Trophoblast cell (in vitro differentiated cells and primary cell): ENCODE measurements at regions not wholly inside any gene's neighbourhood (a gene's known extent, or its start where the extent isn't known, plus 50 kb on each side); places are given as distances from the start of the nearest gene placed in this dataset.

Source experiments
- DNase-seq, 2 donors: peaks; one replicate each; pipeline ENCODE4 v3.0.0-alpha.2; 2016
- H2AFZ ChIP-seq: 2 replicates; pipeline ENCODE4 v1.6.1; 2013; ENCODE audit warnings: low read length, moderate library complexity, mild to moderate bottlenecking; ENCODE audit not compliant: insufficient read depth, poor library complexity
- H2AK5ac ChIP-seq: 2 replicates; pipeline ENCODE4 v1.6.1; 2013; ENCODE audit warnings: mild to moderate bottlenecking, low read length
- H2BK120ac ChIP-seq: 2 replicates; pipeline ENCODE4 v1.6.1; 2013; ENCODE audit warnings: low read length, mild to moderate bottlenecking, moderate library complexity; ENCODE audit not compliant: insufficient read depth, poor library complexity
- H2BK12ac ChIP-seq: 2 replicates; pipeline ENCODE4 v1.6.1; 2013; ENCODE audit warnings: mild to moderate bottlenecking, low read length, moderate library complexity
- H2BK5ac ChIP-seq: 2 replicates; pipeline ENCODE4 v1.6.1; 2013; ENCODE audit warnings: low read length, low read depth, moderate library complexity, mild to moderate bottlenecking; ENCODE audit not compliant: poor library complexity
- H3K14ac ChIP-seq: 2 replicates; pipeline ENCODE4 v1.6.1; 2013; ENCODE audit warnings: mild to moderate bottlenecking, low read length
- H3K18ac ChIP-seq: 2 replicates; pipeline ENCODE4 v1.6.1; 2013; ENCODE audit warnings: mild to moderate bottlenecking, low read length
- H3K23ac ChIP-seq: 2 replicates; pipeline ENCODE4 v1.6.1; 2013; ENCODE audit warnings: low read length
- H3K27ac ChIP-seq: 2 replicates; pipeline ENCODE4 v1.5.1; 2013; ENCODE audit warnings: low read depth, mild to moderate bottlenecking, inconsistent platforms, low read length, moderate library complexity
- H3K27me3 ChIP-seq: 2 replicates; pipeline ENCODE4 v1.6.1; 2013; ENCODE audit warnings: inconsistent platforms, mild to moderate bottlenecking, low read length, moderate library complexity; ENCODE audit not compliant: insufficient read depth
- H3K36me3 ChIP-seq, 2 experiments: 1 replicate in 1 of 2; 2 replicates in 1 of 2; pipeline ENCODE4 v1.6.1; 2013; ENCODE audit warnings: low read length in 2 of 2, mild to moderate bottlenecking in 2 of 2, moderate library complexity in 1 of 2; ENCODE audit not compliant: insufficient read depth in 2 of 2, control insufficient read depth in 1 of 2
- H3K4ac ChIP-seq: 2 replicates; pipeline ENCODE4 v1.6.1; 2013; ENCODE audit warnings: low read depth, mild to moderate bottlenecking, low read length, moderate library complexity
- H3K4me1 ChIP-seq, 2 experiments: 1 replicate in 1 of 2; 2 replicates in 1 of 2; pipeline ENCODE4 v1.6.1; 2013; ENCODE audit warnings: low read length in 2 of 2, mild to moderate bottlenecking in 2 of 2, moderate library complexity in 1 of 2; ENCODE audit not compliant: insufficient read depth in 2 of 2, control insufficient read depth in 1 of 2
- H3K4me2 ChIP-seq: 2 replicates; pipeline ENCODE4 v1.6.1; 2013; ENCODE audit warnings: inconsistent platforms, mild to moderate bottlenecking, low read length, moderate library complexity
- H3K4me3 ChIP-seq: 2 replicates; pipeline ENCODE4 v1.5.1; 2013; ENCODE audit warnings: mild to moderate bottlenecking, low read depth, low read length, inconsistent platforms
- H3K79me1 ChIP-seq: one replicate; pipeline ENCODE4 v1.6.1; 2013; ENCODE audit warnings: low read length
- H3K79me2 ChIP-seq: 2 replicates; pipeline ENCODE4 v1.6.1; 2013; ENCODE audit warnings: low read length, mild to moderate bottlenecking; ENCODE audit not compliant: control insufficient read depth, insufficient read depth, poor library complexity
- H3K9ac ChIP-seq: 2 replicates; pipeline ENCODE4 v1.6.1; 2013; ENCODE audit warnings: mild to moderate bottlenecking, low read length
- H3K9me3 ChIP-seq: 2 replicates; pipeline ENCODE4 v1.6.1; 2013; ENCODE audit warnings: low read depth, mild to moderate bottlenecking, control low read depth, inconsistent platforms, low read length; ENCODE audit not compliant: insufficient read depth
- H4K12ac ChIP-seq: 2 replicates; pipeline ENCODE4 v1.6.1; 2013; ENCODE audit warnings: low read depth, mild to moderate bottlenecking, low read length, moderate library complexity
- H4K8ac ChIP-seq: 2 replicates; pipeline ENCODE4 v1.6.1; 2013; ENCODE audit warnings: low read depth, mild to moderate bottlenecking, low read length, moderate library complexity
- H4K91ac ChIP-seq: one replicate; pipeline ENCODE4 v1.6.1; 2013; ENCODE audit warnings: low read depth, mild to moderate bottlenecking, low read length, moderate library complexity
- WGBS: extraction: QIAGEN DNeasy Blood & Tissue Kit; methylation state at CpG from one replicate; pipeline ENCODE4 v1.1.7; 2013; ENCODE audit warnings: missing lambda C conversion rate; ENCODE audit not compliant: insufficient read length, insufficient coverage; ENCODE audit errors: extremely low coverage; 5-methylcytosine and 5-hydroxymethylcytosine counted together

- H3K9ac ChIP-seq: no peak overlapping the region
- H2AK5ac ChIP-seq: no peak overlapping the region
- WGBS: no CpG with 5 or more reads among the region's 31 CpGs
- H4K8ac ChIP-seq: no peak overlapping the region
- H3K4me2 ChIP-seq: no peak overlapping the region
- no peak overlapping the region for H2BK120ac ChIP-seq
- no peak overlapping the region for H2AFZ ChIP-seq
- H3K23ac ChIP-seq: no peak overlapping the region
- H3K14ac ChIP-seq: no peak overlapping the region
- H3K79me2 ChIP-seq: no peaks in the 10 kb centered on the region
- H3K4me3 ChIP-seq: no peak overlapping the region
- H3K36me3 ChIP-seq: no peaks in the 10 kb centered on the region
- H3K79me1 ChIP-seq: no peaks in the 10 kb centered on the region
- H3K4ac ChIP-seq: no peak overlapping the region
- H3K27me3 ChIP-seq: no peaks in the 10 kb centered on the region
- H2BK12ac ChIP-seq: no peak overlapping the region
- H3K9me3 ChIP-seq: peaks cover 13% of the 10 kb centered on the region
- no peak overlapping the region for H4K91ac ChIP-seq
- no peak overlapping the region for H3K27ac ChIP-seq
- DNase-seq: no peak
- no peak overlapping the region for H3K18ac ChIP-seq
- H2BK5ac ChIP-seq: no peak overlapping the region
- H4K12ac ChIP-seq: no peak overlapping the region
- no peaks in the 10 kb centered on the region for H3K4me1 ChIP-seq
Observed at GRCh38 chr2:117071556-117072102, 742.9 kb upstream of the DDX18 start.

- Histone ChIP-seq H3K79me2 (no peaks in the 10 kb centered on the region), H3K27ac (no peak overlapping the region), H3K14ac (no peak overlapping the region), H4K12ac (no peak overlapping the region), H3K4ac (no peak overlapping the region), H3K4me1 (no peaks in the 10 kb centered on the region), H4K8ac (no peak overlapping the region), H3K79me1 (no peaks in the 10 kb centered on the region), H2BK120ac (no peak overlapping the region), H3K9me3 (peaks cover 13% of the 10 kb centered on the region), H4K91ac (no peak overlapping the region), H2AFZ (no peak overlapping the region), H2BK12ac (no peak overlapping the region), H2BK5ac (no peak overlapping the region), H3K9ac (no peak overlapping the region), H3K18ac (no peak overlapping the region), H3K27me3 (no peaks in the 10 kb centered on the region), H2AK5ac (no peak overlapping the region), H3K4me3 (no peak overlapping the region), H3K23ac (no peak overlapping the region), H3K36me3 (no peaks in the 10 kb centered on the region), H3K4me2 (no peak overlapping the region)
- DNase-seq: no peak
- no CpG with 5 or more reads among the region's 4 CpGs for WGBS
Observed at GRCh38 chr2:117074756-117075155, 739.7 kb upstream of the DDX18 start.

GRCh38 chr2:117085256-117085655, 729.2 kb upstream of the DDX18 start:
- peaks cover 5% of the 10 kb centered on the region for H3K79me1 ChIP-seq
- no peak overlapping the region for H3K4me2 ChIP-seq
- H2AFZ ChIP-seq: no peak overlapping the region
- peak overlapping the region; percentile 96 for H2BK120ac ChIP-seq
- H3K4ac ChIP-seq: no peak overlapping the region
- no peak overlapping the region for H2BK5ac ChIP-seq
- no peak overlapping the region for H3K4me3 ChIP-seq
- peak overlapping the region; percentile 58 for H2BK12ac ChIP-seq
- H3K14ac ChIP-seq: peak overlapping the region; percentile 24
- H4K91ac ChIP-seq: peak overlapping the region; percentile 77
- H3K23ac ChIP-seq: no peak overlapping the region
- no peak overlapping the region for H3K27ac ChIP-seq
- no peak overlapping the region for H3K9ac ChIP-seq
- no peaks in the 10 kb centered on the region for H3K36me3 ChIP-seq
- peaks cover 5 to 9% of the 10 kb centered on the region in 2 experiments for H3K4me1 ChIP-seq
- no CpG with 5 or more reads among the region's 3 CpGs for WGBS
- no peaks in the 10 kb centered on the region for H3K79me2 ChIP-seq
- H3K9me3 ChIP-seq: no peaks in the 10 kb centered on the region
- H3K27me3 ChIP-seq: no peaks in the 10 kb centered on the region
- peak overlapping the region; percentile 28 for H4K8ac ChIP-seq
- peak overlapping the region; percentile 86 for H2AK5ac ChIP-seq
- H3K18ac ChIP-seq: no peak overlapping the region
- no peak overlapping the region for H4K12ac ChIP-seq
- DNase-seq: no peak

GRCh38 chr2:117085737-117086136, 728.8 kb upstream of the DDX18 start:
- H2BK5ac ChIP-seq: no peak overlapping the region
- no peak overlapping the region for H4K8ac ChIP-seq
- DNase-seq: no peak
- H3K4me2 ChIP-seq: no peak overlapping the region
- H2BK120ac ChIP-seq: no peak overlapping the region
- no peak overlapping the region for H2AFZ ChIP-seq
- H3K14ac ChIP-seq: no peak overlapping the region
- no peak overlapping the region for H3K18ac ChIP-seq
- H3K36me3 ChIP-seq: no peaks in the 10 kb centered on the region
- H4K12ac ChIP-seq: no peak overlapping the region
- H3K27me3 ChIP-seq: no peaks in the 10 kb centered on the region
- no peak overlapping the region for H3K23ac ChIP-seq
- no peak overlapping the region for H3K27ac ChIP-seq
- no peak overlapping the region for H3K9ac ChIP-seq
- no peak overlapping the region for H2AK5ac ChIP-seq
- no peak overlapping the region for H3K4me3 ChIP-seq
- H3K9me3 ChIP-seq: no peaks in the 10 kb centered on the region
- no peak overlapping the region for H3K4ac ChIP-seq
- H4K91ac ChIP-seq: no peak overlapping the region
- no peak overlapping the region for H2BK12ac ChIP-seq
- H3K79me1 ChIP-seq: peaks cover 5% of the 10 kb centered on the region
- no CpG with 5 or more reads among the region's 1 CpG for WGBS
- no peaks in the 10 kb centered on the region for H3K79me2 ChIP-seq
- H3K4me1 ChIP-seq: peaks cover 5 to 9% of the 10 kb centered on the region in 2 experiments
